GM12865 (cell line): ENCODE measurements at regions not wholly inside any gene's neighbourhood (a gene's known extent, or its start where the extent isn't known, plus 50 kb on each side); places are given as distances from the start of the nearest gene placed in this dataset.

Experiments
- DNase-seq: peaks from one replicate; pipeline ENCODE4 v3.0.0; 2010; ENCODE audit warnings: low read depth
- H3K4me3 ChIP-seq: 2 replicates; pipeline ENCODE4 v1.5.1; 2011; ENCODE audit warnings: mild to moderate bottlenecking, low read depth, low read length, control low read depth
- CTCF ChIP-seq: IDR thresholded peaks from 2 replicates; pipeline ENCODE4 v1.5.1; 2011; ENCODE audit warnings: low read length, control low read depth, low read depth, inconsistent platforms; ENCODE audit not compliant: insufficient read depth; ENCODE audit errors: missing control alignments

DNA sequence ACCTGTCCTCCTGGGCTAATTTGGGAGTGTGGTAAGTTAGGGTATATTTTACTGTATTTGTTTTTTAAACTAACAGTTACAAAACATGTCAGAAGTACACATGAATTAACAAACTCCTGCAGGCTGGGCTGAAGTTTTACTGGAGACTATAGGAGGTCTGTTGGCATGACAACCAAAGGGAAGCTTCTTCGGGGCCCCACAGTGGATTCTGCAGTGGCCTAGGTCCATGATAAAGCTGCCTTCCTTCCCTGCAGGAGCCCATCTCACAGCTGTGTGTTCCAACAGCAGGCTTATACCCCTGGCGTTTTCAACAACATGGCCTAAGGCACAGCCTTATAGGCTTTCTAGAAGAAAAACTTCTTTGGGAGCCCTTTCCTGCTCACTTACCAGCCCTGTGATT, 128.0 kb upstream of the SETBP1 start:
- no peak for DNase-seq
- TF ChIP-seq CTCF, result no peak
- no peak overlapping the region for H3K4me3 ChIP-seq

GRCh38 chr18:44556296-44556695, 124.4 kb upstream of the SETBP1 start:
- H3K4me3 ChIP-seq, result no peak overlapping the region
- no peak for TF ChIP-seq CTCF
- DNase-seq, result peak; percentile 29

GRCh38 chr18:44557616-44558151, 123.0 kb upstream of the SETBP1 start:
- TF ChIP-seq CTCF, result no peak
- H3K4me3 ChIP-seq, result no peak overlapping the region
- no peak for DNase-seq

- DNase-seq, result no peak
- TF ChIP-seq CTCF, result no peak
- H3K4me3 ChIP-seq, result no peak overlapping the region
These were observed 121.9 kb upstream of the SETBP1 start for GRCh38 chr18:44558767-44559166.

- DNase-seq, result no peak
- no peak for TF ChIP-seq CTCF
- no peak overlapping the region for H3K4me3 ChIP-seq
These were observed 117.7 kb upstream of the SETBP1 start for GRCh38 chr18:44562986-44563385.

GRCh38 chr18:44564922-44565321, 115.8 kb upstream of the SETBP1 start:
- no peak overlapping the region for H3K4me3 ChIP-seq
- no peak for DNase-seq
- no peak for TF ChIP-seq CTCF

DNA sequence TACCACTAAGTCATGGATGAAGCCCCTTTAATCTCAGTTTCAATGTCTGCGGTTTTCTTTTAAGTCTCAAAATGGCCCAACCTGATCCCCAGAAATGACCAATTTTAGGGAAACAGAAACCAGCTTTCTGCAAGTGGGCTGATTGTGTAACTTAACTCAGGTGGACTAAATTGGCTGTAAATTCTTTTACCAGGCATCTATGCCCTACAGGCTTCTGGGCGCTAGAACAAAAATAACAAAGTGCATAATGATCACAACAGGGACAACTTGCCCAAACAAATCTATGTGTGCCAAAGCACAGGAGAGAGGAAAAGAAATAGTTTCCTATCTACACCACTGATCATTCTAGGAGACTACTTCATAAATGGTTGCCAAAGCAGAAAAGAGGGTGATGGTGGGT, 112.3 kb upstream of the SETBP1 start:
- no peak for DNase-seq
- no peak overlapping the region for H3K4me3 ChIP-seq
- TF ChIP-seq CTCF, result no peak
